Lower leg skin (tissue), 3 donors: ENCODE measurements at regions not wholly inside any gene's neighbourhood (a gene's known extent, or its start where the extent isn't known, plus 50 kb on each side); places are given as distances from the start of the nearest gene placed in this dataset.

Experiments used
- CTCF ChIP-seq, 3 donors: fragments of 450-650 bp; IDR thresholded peaks; one replicate each; pipeline ENCODE4 v1.5.1; 2016; ENCODE audit warnings: antibody characterized with exemption in 3 of 3, mild to moderate bottlenecking in 3 of 3, moderate library complexity in 2 of 3
- POLR2A ChIP-seq, 2 donors: fragments of 450-650 bp; IDR thresholded peaks; one replicate each; pipeline ENCODE4 v1.6.1; 2016 to 2017; ENCODE audit warnings: antibody characterized with exemption in 2 of 2, mild to moderate bottlenecking in 1 of 2, moderate library complexity in 1 of 2

- no peak for TF ChIP-seq CTCF (IDR thresholded peaks at IDR 0.05)
- no peak for TF ChIP-seq POLR2A (IDR thresholded peaks at IDR 0.05)
These were observed 994.4 kb upstream of the NUDT12 start for GRCh38 chr5:104556957-104557356.
